ENCODE measurements at regions not wholly inside any gene's neighbourhood (a gene's known extent, or its start where the extent isn't known, plus 50 kb on each side); places are given as distances from the start of the nearest gene placed in this dataset.

DNA sequence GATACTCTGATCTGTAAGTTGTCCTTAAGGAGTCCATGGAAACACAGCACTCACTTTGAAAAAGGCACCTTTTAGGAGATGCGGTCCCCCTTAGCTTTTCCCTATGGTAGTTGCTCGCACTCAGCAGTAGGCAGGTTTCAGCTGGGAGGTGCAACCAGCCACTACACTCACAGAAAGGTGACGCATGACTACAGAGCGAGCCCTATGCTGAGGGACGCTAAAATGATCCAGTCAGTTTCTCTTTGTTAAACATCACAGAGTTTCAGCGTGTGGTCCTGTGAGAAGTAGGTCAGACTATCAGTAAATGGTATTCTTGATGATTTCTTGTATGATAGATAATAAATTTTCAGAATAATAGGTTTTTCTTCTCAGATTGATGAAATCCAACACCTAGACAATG is 362.7 kb upstream of the MIR17HG start:
- H3K36me3 ChIP-seq (ENCODE audit: control insufficient read depth in 4 of 4, insufficient read depth in 3 of 4, low read depth in 1 of 4, low read length in 3 of 4) = no peaks in the 10 kb centered on the region
- TF ChIP-seq, protein P1, sequence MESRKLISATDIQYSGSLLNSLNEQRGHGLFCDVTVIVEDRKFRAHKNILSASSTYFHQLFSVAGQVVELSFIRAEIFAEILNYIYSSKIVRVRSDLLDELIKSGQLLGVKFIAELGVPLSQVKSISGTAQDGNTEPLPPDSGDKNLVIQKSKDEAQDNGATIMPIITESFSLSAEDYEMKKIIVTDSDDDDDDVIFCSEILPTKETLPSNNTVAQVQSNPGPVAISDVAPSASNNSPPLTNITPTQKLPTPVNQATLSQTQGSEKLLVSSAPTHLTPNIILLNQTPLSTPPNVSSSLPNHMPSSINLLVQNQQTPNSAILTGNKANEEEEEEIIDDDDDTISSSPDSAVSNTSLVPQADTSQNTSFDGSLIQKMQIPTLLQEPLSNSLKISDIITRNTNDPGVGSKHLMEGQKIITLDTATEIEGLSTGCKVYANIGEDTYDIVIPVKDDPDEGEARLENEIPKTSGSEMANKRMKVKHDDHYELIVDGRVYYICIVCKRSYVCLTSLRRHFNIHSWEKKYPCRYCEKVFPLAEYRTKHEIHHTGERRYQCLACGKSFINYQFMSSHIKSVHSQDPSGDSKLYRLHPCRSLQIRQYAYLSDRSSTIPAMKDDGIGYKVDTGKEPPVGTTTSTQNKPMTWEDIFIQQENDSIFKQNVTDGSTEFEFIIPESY (IDR thresholded peaks at IDR 0.05) = no peak
- TF ChIP-seq, protein P2, sequence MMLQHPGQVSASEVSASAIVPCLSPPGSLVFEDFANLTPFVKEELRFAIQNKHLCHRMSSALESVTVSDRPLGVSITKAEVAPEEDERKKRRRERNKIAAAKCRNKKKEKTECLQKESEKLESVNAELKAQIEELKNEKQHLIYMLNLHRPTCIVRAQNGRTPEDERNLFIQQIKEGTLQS (IDR thresholded peaks at IDR 0.05) = no peak
- TF ChIP-seq, protein P3, sequence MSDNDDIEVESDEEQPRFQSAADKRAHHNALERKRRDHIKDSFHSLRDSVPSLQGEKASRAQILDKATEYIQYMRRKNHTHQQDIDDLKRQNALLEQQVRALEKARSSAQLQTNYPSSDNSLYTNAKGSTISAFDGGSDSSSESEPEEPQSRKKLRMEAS (IDR thresholded peaks at IDR 0.05) = no peak
- TF ChIP-seq YY1 (IDR thresholded peaks at IDR 0.05) = no peak
- no peak for TF ChIP-seq TAF1 (conservative IDR thresholded peaks at IDR 0.05)
- TF ChIP-seq JUND (IDR thresholded peaks at IDR 0.05) = no peak
- no peak for TF ChIP-seq EGR1 (IDR thresholded peaks at IDR 0.05; ENCODE audit: low read depth in 2 of 2)
- TF ChIP-seq, protein P4, sequence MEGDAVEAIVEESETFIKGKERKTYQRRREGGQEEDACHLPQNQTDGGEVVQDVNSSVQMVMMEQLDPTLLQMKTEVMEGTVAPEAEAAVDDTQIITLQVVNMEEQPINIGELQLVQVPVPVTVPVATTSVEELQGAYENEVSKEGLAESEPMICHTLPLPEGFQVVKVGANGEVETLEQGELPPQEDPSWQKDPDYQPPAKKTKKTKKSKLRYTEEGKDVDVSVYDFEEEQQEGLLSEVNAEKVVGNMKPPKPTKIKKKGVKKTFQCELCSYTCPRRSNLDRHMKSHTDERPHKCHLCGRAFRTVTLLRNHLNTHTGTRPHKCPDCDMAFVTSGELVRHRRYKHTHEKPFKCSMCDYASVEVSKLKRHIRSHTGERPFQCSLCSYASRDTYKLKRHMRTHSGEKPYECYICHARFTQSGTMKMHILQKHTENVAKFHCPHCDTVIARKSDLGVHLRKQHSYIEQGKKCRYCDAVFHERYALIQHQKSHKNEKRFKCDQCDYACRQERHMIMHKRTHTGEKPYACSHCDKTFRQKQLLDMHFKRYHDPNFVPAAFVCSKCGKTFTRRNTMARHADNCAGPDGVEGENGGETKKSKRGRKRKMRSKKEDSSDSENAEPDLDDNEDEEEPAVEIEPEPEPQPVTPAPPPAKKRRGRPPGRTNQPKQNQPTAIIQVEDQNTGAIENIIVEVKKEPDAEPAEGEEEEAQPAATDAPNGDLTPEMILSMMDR (IDR thresholded peaks at IDR 0.05; ENCODE audit: low read depth, low read length, missing input control) = no peak
- TF ChIP-seq HNF4G (IDR thresholded peaks at IDR 0.05) = no peak
- no peak for TF ChIP-seq RAD21 (IDR thresholded peaks at IDR 0.05)
- TF ChIP-seq FOXA2 (IDR thresholded peaks at IDR 0.05) = no peak
- TF ChIP-seq NR2F2 (IDR thresholded peaks at IDR 0.05) = no peak
- no peak for TF ChIP-seq FOXA1 (IDR thresholded peaks at IDR 0.05)
- no peak for TF ChIP-seq GABPA (IDR thresholded peaks at IDR 0.05 in 1 of 2, conservative IDR thresholded peaks at IDR 0.05 in 1 of 2)
- TF ChIP-seq RXRA (IDR thresholded peaks at IDR 0.05) = no peak
- TF ChIP-seq, protein P5, sequence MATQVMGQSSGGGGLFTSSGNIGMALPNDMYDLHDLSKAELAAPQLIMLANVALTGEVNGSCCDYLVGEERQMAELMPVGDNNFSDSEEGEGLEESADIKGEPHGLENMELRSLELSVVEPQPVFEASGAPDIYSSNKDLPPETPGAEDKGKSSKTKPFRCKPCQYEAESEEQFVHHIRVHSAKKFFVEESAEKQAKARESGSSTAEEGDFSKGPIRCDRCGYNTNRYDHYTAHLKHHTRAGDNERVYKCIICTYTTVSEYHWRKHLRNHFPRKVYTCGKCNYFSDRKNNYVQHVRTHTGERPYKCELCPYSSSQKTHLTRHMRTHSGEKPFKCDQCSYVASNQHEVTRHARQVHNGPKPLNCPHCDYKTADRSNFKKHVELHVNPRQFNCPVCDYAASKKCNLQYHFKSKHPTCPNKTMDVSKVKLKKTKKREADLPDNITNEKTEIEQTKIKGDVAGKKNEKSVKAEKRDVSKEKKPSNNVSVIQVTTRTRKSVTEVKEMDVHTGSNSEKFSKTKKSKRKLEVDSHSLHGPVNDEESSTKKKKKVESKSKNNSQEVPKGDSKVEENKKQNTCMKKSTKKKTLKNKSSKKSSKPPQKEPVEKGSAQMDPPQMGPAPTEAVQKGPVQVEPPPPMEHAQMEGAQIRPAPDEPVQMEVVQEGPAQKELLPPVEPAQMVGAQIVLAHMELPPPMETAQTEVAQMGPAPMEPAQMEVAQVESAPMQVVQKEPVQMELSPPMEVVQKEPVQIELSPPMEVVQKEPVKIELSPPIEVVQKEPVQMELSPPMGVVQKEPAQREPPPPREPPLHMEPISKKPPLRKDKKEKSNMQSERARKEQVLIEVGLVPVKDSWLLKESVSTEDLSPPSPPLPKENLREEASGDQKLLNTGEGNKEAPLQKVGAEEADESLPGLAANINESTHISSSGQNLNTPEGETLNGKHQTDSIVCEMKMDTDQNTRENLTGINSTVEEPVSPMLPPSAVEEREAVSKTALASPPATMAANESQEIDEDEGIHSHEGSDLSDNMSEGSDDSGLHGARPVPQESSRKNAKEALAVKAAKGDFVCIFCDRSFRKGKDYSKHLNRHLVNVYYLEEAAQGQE (IDR thresholded peaks at IDR 0.05) = no peak
- no peak for TF ChIP-seq SP1 (IDR thresholded peaks at IDR 0.05)
- no peak for TF ChIP-seq HNF4A (conservative IDR thresholded peaks at IDR 0.05)
- no peak overlapping the region for H3K27ac ChIP-seq (ENCODE audit: low read depth in 1 of 2, low read length in 2 of 2)
- H3K4me1 ChIP-seq (ENCODE audit: control insufficient read depth in 4 of 4, insufficient read depth in 4 of 4, low read length in 3 of 4) = no peaks in the 10 kb centered on the region
- DNase-seq (ENCODE audit: low spot score) = no peak
- no peak overlapping the region for H3K9ac ChIP-seq (ENCODE audit: low read depth in 1 of 2, low read length in 2 of 2)
- H3K4me3 ChIP-seq (ENCODE audit: low read depth in 1 of 3, low read length in 3 of 3) = no peak overlapping the region
- H3K9me3 ChIP-seq (ENCODE audit: control insufficient read depth in 4 of 4, low read length in 3 of 4) = no peaks in the 10 kb centered on the region
- H3K27me3 ChIP-seq (ENCODE audit: control insufficient read depth in 4 of 4, insufficient read depth in 4 of 4, low read length in 3 of 4) = no peaks in the 10 kb centered on the region
- WGBS = 80% methylated on average over 6 of the region's 6 CpGs

Data from liver (tissue), 8 donors.